BJ (cell line): ENCODE measurements at regions not wholly inside any gene's neighbourhood (a gene's known extent, or its start where the extent isn't known, plus 50 kb on each side); places are given as distances from the start of the nearest gene placed in this dataset.

Source experiments
- CTCF ChIA-PET: fragments of 350-600 bp; formaldehyde crosslinking; extraction: SDS; loops from one replicate; lab custom pipeline; 2021; ENCODE audit warnings: antibody characterized with exemption, inconsistent platforms; lab: Yijun Ruan, JAX
- POLR2A ChIA-PET: fragments of 300-600 bp; sonication (Branson Sonifier 250); formaldehyde crosslinking; extraction: SDS; loops from one replicate; lab custom pipeline; 2021; ENCODE audit warnings: antibody characterized with exemption; lab: Charles Lee
- DNase-seq: peaks from one replicate; pipeline ENCODE4 v3.0.0-alpha.2; 2011; ENCODE audit warnings: low read depth
- H3K27me3 ChIP-seq: 2 replicates; pipeline ENCODE4 v1.6.0; 2011; ENCODE audit warnings: low read length; ENCODE audit not compliant: control insufficient read depth, insufficient read depth
- H3K36me3 ChIP-seq: 2 replicates; pipeline ENCODE4 v1.5.1; 2011; ENCODE audit warnings: low read length; ENCODE audit not compliant: control insufficient read depth, insufficient read depth
- H3K4me3 ChIP-seq: 2 replicates; pipeline ENCODE4 v1.5.1; 2011; ENCODE audit warnings: low read depth, mild to moderate bottlenecking, control low read depth, low read length
- TF ChIP-seq, protein P1 (sequence below): IDR thresholded peaks from 2 replicates; pipeline ENCODE4 v1.5.1; 2011; ENCODE audit warnings: low read depth, mild to moderate bottlenecking, control low read depth, inconsistent platforms, low read length, moderate library complexity; ENCODE audit not compliant: insufficient read depth

DNA sequence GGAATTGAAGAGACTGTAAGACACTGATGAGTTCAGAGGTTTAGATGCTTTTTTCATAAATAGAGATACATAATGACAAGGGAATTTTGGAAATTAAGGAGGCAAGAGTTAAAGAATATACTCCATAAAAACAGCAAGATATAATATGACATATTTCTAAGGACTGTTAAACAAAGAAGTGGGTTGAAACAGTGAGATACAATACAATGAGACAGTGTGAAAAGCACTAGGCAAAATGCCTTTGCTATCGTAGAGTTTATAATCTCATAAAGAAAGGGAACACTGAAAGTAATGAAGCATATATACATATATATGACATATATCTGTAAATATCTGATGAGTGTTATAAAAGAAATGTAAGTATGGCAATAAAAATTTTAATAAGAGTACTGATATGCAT is 1496.2 kb downstream of the TECRL start:
- POLR2A ChIA-PET, result no interaction called here
- no peak overlapping the region for H3K4me3 ChIP-seq
- no peaks in the 10 kb centered on the region for H3K27me3 ChIP-seq
- no peaks in the 10 kb centered on the region for H3K36me3 ChIP-seq
- no peak for DNase-seq
- TF ChIP-seq, protein P1, sequence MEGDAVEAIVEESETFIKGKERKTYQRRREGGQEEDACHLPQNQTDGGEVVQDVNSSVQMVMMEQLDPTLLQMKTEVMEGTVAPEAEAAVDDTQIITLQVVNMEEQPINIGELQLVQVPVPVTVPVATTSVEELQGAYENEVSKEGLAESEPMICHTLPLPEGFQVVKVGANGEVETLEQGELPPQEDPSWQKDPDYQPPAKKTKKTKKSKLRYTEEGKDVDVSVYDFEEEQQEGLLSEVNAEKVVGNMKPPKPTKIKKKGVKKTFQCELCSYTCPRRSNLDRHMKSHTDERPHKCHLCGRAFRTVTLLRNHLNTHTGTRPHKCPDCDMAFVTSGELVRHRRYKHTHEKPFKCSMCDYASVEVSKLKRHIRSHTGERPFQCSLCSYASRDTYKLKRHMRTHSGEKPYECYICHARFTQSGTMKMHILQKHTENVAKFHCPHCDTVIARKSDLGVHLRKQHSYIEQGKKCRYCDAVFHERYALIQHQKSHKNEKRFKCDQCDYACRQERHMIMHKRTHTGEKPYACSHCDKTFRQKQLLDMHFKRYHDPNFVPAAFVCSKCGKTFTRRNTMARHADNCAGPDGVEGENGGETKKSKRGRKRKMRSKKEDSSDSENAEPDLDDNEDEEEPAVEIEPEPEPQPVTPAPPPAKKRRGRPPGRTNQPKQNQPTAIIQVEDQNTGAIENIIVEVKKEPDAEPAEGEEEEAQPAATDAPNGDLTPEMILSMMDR, result no peak
- CTCF ChIA-PET, result no interaction called here

DNA sequence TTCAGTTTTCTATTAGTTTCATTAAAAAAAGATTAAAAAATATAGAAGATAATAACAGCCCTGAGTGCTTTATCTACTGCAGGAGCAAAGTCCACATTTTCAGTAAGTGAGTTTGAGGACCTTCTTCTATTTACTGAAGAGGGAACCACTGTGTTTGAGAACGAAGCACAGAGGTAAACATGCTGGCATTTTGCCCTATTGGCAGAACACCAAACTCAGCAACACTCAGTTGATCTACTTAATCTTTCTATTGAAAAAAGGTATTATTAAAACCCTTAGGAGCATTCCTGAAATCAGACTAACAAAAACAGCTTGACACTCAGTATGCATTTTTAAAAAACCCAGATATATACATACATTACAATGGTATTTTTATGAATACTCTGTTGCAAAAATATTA is 1496.7 kb downstream of the TECRL start:
- Histone ChIP-seq H3K4me3 (no peak overlapping the region), H3K36me3 (no peaks in the 10 kb centered on the region), H3K27me3 (no peaks in the 10 kb centered on the region)
- DNase-seq, result no peak
- ChIA-PET CTCF (no interaction called here), POLR2A (no interaction called here)
- TF ChIP-seq, protein P1, result no peak

DNA sequence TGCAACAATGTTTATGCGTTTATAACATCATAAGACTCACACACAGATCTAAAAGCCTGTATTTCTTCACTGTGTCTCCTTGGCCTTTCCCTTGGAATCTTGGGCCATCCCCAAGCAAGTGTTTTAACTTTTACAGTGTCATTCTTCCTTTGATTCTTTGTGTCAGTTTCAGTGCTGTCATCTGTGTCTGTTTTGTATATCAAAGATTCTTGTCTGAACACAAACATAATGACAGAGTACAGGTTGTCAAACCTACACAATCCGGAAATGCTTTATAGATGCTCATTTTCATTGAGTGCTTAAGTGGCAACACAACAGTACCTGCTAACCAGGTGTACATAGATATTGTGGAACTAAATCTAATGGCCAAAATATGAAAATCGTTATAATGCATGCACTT is 1500.0 kb downstream of the TECRL start:
- ChIA-PET POLR2A (no interaction called here), CTCF (interaction anchor here (0.6 kb wide), 1 partner anchor 19 kb away, joined by 3 read pairs; no protein-coding TSS in a partner anchor)
- no peaks in the 10 kb centered on the region for H3K36me3 ChIP-seq
- no peak overlapping the region for H3K4me3 ChIP-seq
- DNase-seq, result no peak
- H3K27me3 ChIP-seq, result no peaks in the 10 kb centered on the region
- TF ChIP-seq, protein P1, result no peak

DNA sequence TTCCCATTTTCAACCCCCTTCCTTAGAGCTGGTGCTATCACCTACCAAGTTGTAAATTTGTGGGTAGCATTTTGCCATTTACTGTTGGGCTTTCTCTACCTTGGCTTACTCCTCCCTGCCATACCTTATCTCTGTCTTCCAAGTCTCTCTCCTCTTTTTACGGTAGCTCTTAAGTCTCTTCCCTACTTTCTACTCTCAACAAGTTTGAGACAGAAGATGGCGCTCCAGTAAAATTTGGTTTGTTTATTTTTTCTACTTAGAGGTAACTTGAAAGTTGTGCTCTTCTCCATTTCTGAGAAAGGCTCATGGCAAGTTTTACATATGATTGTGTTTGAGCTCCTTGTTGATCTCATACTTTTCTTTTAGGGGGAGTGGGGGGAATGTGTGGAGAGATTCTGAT is 1508.1 kb downstream of the TECRL start:
- ChIA-PET CTCF (no interaction called here), POLR2A (no interaction called here)
- TF ChIP-seq, protein P1, result no peak
- Histone ChIP-seq H3K27me3 (no peaks in the 10 kb centered on the region), H3K36me3 (no peaks in the 10 kb centered on the region), H3K4me3 (no peak overlapping the region)
- DNase-seq, result no peak

DNA sequence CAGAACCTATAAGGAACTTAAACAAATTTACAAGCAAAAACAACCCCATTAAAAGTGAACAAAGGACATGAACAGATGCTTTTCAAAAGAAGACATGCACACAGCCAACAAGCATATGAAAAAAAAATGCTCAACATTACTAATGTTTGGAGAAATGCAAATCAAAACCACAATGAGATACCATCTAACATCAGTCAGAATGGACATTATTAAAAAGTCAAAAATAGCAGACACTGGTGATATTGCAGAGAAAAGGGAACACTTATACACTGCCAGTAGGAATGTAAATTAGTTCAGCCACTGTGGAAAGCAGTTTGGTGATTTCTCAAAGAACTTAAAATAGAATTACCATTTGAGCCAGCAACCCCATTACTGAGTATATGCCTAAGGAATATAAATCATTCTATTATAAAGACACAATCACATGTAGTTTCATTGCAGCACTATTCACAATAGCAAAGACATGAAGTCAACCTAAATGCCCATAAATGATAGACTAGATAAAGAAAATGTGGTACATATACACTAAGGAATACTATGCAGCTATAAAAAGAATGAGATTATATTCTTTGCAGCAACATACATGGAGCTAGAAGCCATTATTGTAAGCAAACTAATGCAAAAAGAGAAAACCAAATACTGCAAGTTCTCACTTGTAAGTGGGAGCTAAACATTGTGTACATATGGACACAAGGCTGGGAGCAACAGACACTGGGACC is 1509.4 kb downstream of the TECRL start:
- DNase-seq, result no peak
- CTCF ChIA-PET, result no interaction called here
- Histone ChIP-seq H3K4me3 (no peak overlapping the region), H3K36me3 (no peaks in the 10 kb centered on the region), H3K27me3 (no peaks in the 10 kb centered on the region)
- TF ChIP-seq, protein P1, result no peak
- POLR2A ChIA-PET, result no interaction called here
